WTC11 (cell line): ENCODE measurements at regions not wholly inside any gene's neighbourhood (a gene's known extent, or its start where the extent isn't known, plus 50 kb on each side); places are given as distances from the start of the nearest gene placed in this dataset.

Experiments
- ATAC-seq: fragments of 200-7000 bp; cut with Tn5 transposase; 2 replicates; pipeline ENCODE4 v1.10.0; 2021; ENCODE audit warnings: mild to moderate bottlenecking, moderate library complexity
- CTCF ChIA-PET: fragments of 300-600 bp; sonication (Branson Sonifier 250); formaldehyde crosslinking; loops from one replicate; lab custom pipeline; 2021; ENCODE audit warnings: antibody characterized with exemption; lab: Charles Lee
- POLR2A ChIA-PET: fragments of 350-600 bp; sonication (Branson Sonifier 250); formaldehyde crosslinking; loops from one replicate; lab custom pipeline; 2021; ENCODE audit warnings: antibody characterized with exemption; lab: Charles Lee
- DNase-seq: peaks from one replicate; pipeline ENCODE4 v3.0.0; 2021; ENCODE audit warnings: low spot score
- H3K27ac Mint-ChIP-seq: 2 replicates; pipeline ENCODE4 v1.8.0; 2021; ENCODE audit warnings: mixed read lengths
- H3K27me3 Mint-ChIP-seq: 2 replicates; pipeline ENCODE4 v1.8.0; 2021; ENCODE audit warnings: low read depth, mild to moderate bottlenecking, moderate library complexity, mixed read lengths
- H3K36me3 Mint-ChIP-seq: 2 replicates; pipeline ENCODE4 v1.8.0; 2021; ENCODE audit warnings: mixed read lengths
- H3K4me1 Mint-ChIP-seq: 2 replicates; pipeline ENCODE4 v1.8.0; 2022; ENCODE audit warnings: mixed read lengths
- H3K4me3 Mint-ChIP-seq: 2 replicates; pipeline ENCODE4 v1.8.0; 2021; ENCODE audit warnings: mild to moderate bottlenecking, moderate library complexity, mixed read lengths
- H3K9me3 Mint-ChIP-seq: 2 replicates; pipeline ENCODE4 v1.8.0; 2021; ENCODE audit warnings: mixed read lengths
- AFF4 ChIP-seq: sonication (generic); formaldehyde crosslinking; IDR thresholded peaks from 2 replicates; pipeline ENCODE4 v1.8.1; 2023; ENCODE audit warnings: mild to moderate bottlenecking, missing genetic modification reagents, borderline replicate concordance
- AR ChIP-seq: fragments of 250-450 bp; sonication (Bioruptor Pico); IDR thresholded peaks from 2 replicates; pipeline ENCODE4 v1.9.0; 2021; ENCODE audit warnings: mild to moderate bottlenecking
- CREB1 ChIP-seq: sonication (generic); formaldehyde crosslinking; IDR thresholded peaks from 2 replicates; pipeline ENCODE4 v1.8.0; 2023; ENCODE audit warnings: mild to moderate bottlenecking, missing genetic modification reagents
- ERG ChIP-seq: fragments of 250-450 bp; sonication (Bioruptor Pico); IDR thresholded peaks from 2 replicates; pipeline ENCODE4 v1.8.0; 2021; ENCODE audit warnings: mild to moderate bottlenecking
- MYBL2 ChIP-seq: sonication (generic); formaldehyde crosslinking; IDR thresholded peaks from 2 replicates; pipeline ENCODE4 v1.8.1; 2023; ENCODE audit warnings: mild to moderate bottlenecking, moderate library complexity, missing genetic modification reagents
- NFYB ChIP-seq: sonication (generic); formaldehyde crosslinking; conservative IDR thresholded peaks from 2 replicates; pipeline ENCODE4 v1.8.0; 2022; ENCODE audit warnings: low read depth, missing genetic modification reagents
- NR2C2 ChIP-seq: sonication (generic); formaldehyde crosslinking; IDR thresholded peaks from 2 replicates; pipeline ENCODE4 v1.8.0; 2022; ENCODE audit warnings: mild to moderate bottlenecking, missing genetic modification reagents
- STAT6 ChIP-seq: sonication (generic); formaldehyde crosslinking; conservative IDR thresholded peaks from 2 replicates; pipeline ENCODE4 v1.8.1; 2023; ENCODE audit warnings: mild to moderate bottlenecking, low read depth, missing genetic modification reagents, moderate library complexity
- TEAD1 ChIP-seq: sonication (generic); formaldehyde crosslinking; IDR thresholded peaks from 2 replicates; pipeline ENCODE4 v1.8.0; 2022; ENCODE audit warnings: mild to moderate bottlenecking, missing genetic modification reagents
- ZBTB21 ChIP-seq: sonication (generic); formaldehyde crosslinking; IDR thresholded peaks from 2 replicates; pipeline ENCODE4 v1.8.1; 2023; ENCODE audit warnings: mild to moderate bottlenecking, missing genetic modification reagents, borderline replicate concordance
- ZMAT4 ChIP-seq: fragments of 250-450 bp; sonication (Bioruptor Pico); IDR thresholded peaks from 2 replicates; pipeline ENCODE4 v1.9.0; 2021; ENCODE audit warnings: mild to moderate bottlenecking
- ZNF138 ChIP-seq: sonication (generic); formaldehyde crosslinking; conservative IDR thresholded peaks from 2 replicates; pipeline ENCODE4 v1.8.1; 2022; ENCODE audit warnings: mild to moderate bottlenecking, moderate library complexity, missing genetic modification reagents
- ZNF281 ChIP-seq: sonication (generic); formaldehyde crosslinking; IDR thresholded peaks from 2 replicates; pipeline ENCODE4 v1.8.0; 2023; ENCODE audit warnings: mild to moderate bottlenecking, missing genetic modification reagents

- CTCF ChIA-PET, result interaction anchor here (1.1 to 1.5 kb wide), 2 partner anchors 18 to 24 kb away, joined by 3 to 4 read pairs; no protein-coding TSS in a partner anchor
These were observed 67.3 kb upstream of the MFGE8 start for GRCh38 chr15:88980498-88980897.

More at GRCh38 chr15:88980498-88980897, 67.3 kb upstream of the MFGE8 start:
- H3K27me3 Mint-ChIP-seq, result peaks cover 4% of the 10 kb centered on the region; the same call in 1 of the 2 replicates
- no peak overlapping the region for H3K27ac Mint-ChIP-seq
- peaks cover 3% of the 10 kb centered on the region; the same call in 1 of the 2 replicates for H3K36me3 Mint-ChIP-seq
- POLR2A ChIA-PET, result no interaction called here
- ATAC-seq (no peak), DNase-seq (no peak)
- H3K9me3 Mint-ChIP-seq, result peaks cover 7% of the 10 kb centered on the region
- TF ChIP-seq MYBL2 (CRISPR knock-in tag) (no peak), STAT6 (CRISPR knock-in tag) (no peak), NR2C2 (no peak), AFF4 (CRISPR knock-in tag) (no peak), CREB1 (CRISPR knock-in tag) (no peak), ZNF281 (CRISPR knock-in tag) (no peak), TEAD1 (CRISPR knock-in tag) (no peak), AR (CRISPR knock-in tag) (no peak), ZNF138 (CRISPR knock-in tag) (no peak), ZBTB21 (CRISPR knock-in tag) (no peak), ERG (no peak), NFYB (no peak), ZMAT4 (CRISPR knock-in tag) (no peak)
- no peak overlapping the region for H3K4me3 Mint-ChIP-seq
- peaks cover 42% of the 10 kb centered on the region for H3K4me1 Mint-ChIP-seq
